Ovary (tissue), 7 donors: ENCODE measurements at regions not wholly inside any gene's neighbourhood (a gene's known extent, or its start where the extent isn't known, plus 50 kb on each side); places are given as distances from the start of the nearest gene placed in this dataset.

Experiments used
- DNase-seq, 5 donors: peaks; one replicate each; pipeline ENCODE4 v3.0.0-alpha.2; 2019 to 2020
- H3K27ac ChIP-seq, 2 donors: fragments of 200-600 bp; one replicate each; pipeline versions ENCODE4 v1.5.1 to v1.8.0; 2019 to 2022
- H3K27me3 ChIP-seq: fragments of 200-600 bp; one replicate; pipeline ENCODE4 v1.8.0; 2022
- H3K36me3 ChIP-seq: fragments of 200-600 bp; sonication (generic); one replicate; pipeline ENCODE4 v1.5.1; 2019
- H3K4me1 ChIP-seq: one replicate; pipeline ENCODE4 v1.8.1; 2013; ENCODE audit warnings: mild to moderate bottlenecking, moderate library complexity; ENCODE audit not compliant: insufficient read depth
- H3K4me3 ChIP-seq: fragments of 200-600 bp; sonication (generic); one replicate; pipeline ENCODE4 v1.5.1; 2017
- H3K9me3 ChIP-seq, 2 donors: fragments of 200-600 bp in 1 of 2; sonication (generic) in 1 of 2; one replicate each; pipeline versions ENCODE4 v1.5.1 to v1.8.1; 2013 to 2019; ENCODE audit warnings: mild to moderate bottlenecking in 1 of 2, moderate library complexity in 1 of 2
- EP300 ChIP-seq: sonication (generic); formaldehyde crosslinking; IDR thresholded peaks from one replicate; pipeline ENCODE4 v1.6.1; 2017; ENCODE audit warnings: antibody characterized with exemption
- POLR2A ChIP-seq: fragments of 450-650 bp; IDR thresholded peaks from one replicate; pipeline ENCODE4 v1.6.1; 2017; ENCODE audit warnings: antibody characterized with exemption, mild to moderate bottlenecking, moderate library complexity
- WGBS, 3 donors: extraction: QIAGEN DNeasy Blood & Tissue Kit in 1 of 3; methylation state at CpG; one replicate each; pipeline versions ENCODE4 v1.1.5 to v1.1.7; 2013 to 2017; 5-methylcytosine and 5-hydroxymethylcytosine counted together
- intact Hi-C, 4 donors: fragments of 100-400 bp; cut with DNase I; formaldehyde crosslinking; loops; one replicate each; pipeline versions ENCODE4 v1.11.0 to v1.15.1; 2022 to 2023
- TF ChIP-seq, protein P1 (sequence below), 3 donors: fragments of 450-650 bp in 2 of 3; fragments of 200-600 bp in 1 of 3; IDR thresholded peaks; one replicate each; pipeline versions ENCODE4 v1.5.1 to v1.8.0; 2016 to 2022; ENCODE audit warnings: antibody characterized with exemption in 3 of 3, mild to moderate bottlenecking in 1 of 3
- donor health status: DM: no; HTN: no; CAD: no; lungs with moderate emphysema.
- donor health status: DM: no; HTN: no; CAD: no.
- donor health status: Bipolar disorder and iron deficiency.
- donor health status: DM: no; HTN: no; CAD: no.
- donor health status: DM: yes; HTN: yes; CAD: no.

DNA sequence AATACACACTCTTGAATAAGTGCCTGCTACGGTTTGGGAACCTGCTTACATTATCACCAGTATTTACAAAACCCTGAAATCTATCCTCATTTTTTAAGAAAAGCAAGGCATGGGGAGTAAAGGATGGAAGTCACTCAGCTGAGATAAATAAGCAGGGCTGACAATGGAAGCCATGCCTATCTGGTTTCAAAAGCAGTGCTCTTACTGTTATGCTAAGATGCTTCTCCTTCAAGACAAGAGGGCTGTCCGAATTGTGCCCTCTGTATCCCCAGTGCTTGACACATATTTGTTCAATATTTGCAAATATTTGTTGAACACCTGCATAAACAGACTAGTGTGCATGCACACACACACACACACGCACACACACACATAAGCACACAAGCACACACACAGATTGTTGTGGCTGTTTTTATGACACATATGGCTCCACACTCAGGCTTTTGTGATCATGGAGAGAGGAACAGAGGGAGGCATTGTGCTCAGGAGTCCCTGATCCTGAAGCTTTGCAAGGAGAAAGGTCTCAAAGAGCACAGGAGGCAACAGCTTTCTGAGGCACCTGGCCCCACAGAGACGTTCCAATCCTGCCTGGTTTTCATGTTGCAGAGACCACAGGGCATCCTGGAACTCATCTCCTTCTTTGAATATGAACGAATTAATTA lies 401.6 kb upstream of the CDH11 start:
- DNase-seq, result no peak
- H3K36me3 ChIP-seq, result no peaks in the 10 kb centered on the region
- intact Hi-C loops, result no loop called here
- no peaks in the 10 kb centered on the region for H3K27me3 ChIP-seq
- no peaks in the 10 kb centered on the region for H3K9me3 ChIP-seq
- peaks cover 2% of the 10 kb centered on the region for H3K4me1 ChIP-seq
- no peak overlapping the region for H3K4me3 ChIP-seq
- TF ChIP-seq EP300 (no peak), POLR2A (no peak)
- TF ChIP-seq, protein P1, sequence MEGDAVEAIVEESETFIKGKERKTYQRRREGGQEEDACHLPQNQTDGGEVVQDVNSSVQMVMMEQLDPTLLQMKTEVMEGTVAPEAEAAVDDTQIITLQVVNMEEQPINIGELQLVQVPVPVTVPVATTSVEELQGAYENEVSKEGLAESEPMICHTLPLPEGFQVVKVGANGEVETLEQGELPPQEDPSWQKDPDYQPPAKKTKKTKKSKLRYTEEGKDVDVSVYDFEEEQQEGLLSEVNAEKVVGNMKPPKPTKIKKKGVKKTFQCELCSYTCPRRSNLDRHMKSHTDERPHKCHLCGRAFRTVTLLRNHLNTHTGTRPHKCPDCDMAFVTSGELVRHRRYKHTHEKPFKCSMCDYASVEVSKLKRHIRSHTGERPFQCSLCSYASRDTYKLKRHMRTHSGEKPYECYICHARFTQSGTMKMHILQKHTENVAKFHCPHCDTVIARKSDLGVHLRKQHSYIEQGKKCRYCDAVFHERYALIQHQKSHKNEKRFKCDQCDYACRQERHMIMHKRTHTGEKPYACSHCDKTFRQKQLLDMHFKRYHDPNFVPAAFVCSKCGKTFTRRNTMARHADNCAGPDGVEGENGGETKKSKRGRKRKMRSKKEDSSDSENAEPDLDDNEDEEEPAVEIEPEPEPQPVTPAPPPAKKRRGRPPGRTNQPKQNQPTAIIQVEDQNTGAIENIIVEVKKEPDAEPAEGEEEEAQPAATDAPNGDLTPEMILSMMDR (IDR thresholded peaks at IDR 0.05), result no peak
- WGBS, 3 donors, result 88 to 90% (median 89%) methylated on average over 5 of the region's 5 CpGs
- no peak overlapping the region for H3K27ac ChIP-seq

DNA sequence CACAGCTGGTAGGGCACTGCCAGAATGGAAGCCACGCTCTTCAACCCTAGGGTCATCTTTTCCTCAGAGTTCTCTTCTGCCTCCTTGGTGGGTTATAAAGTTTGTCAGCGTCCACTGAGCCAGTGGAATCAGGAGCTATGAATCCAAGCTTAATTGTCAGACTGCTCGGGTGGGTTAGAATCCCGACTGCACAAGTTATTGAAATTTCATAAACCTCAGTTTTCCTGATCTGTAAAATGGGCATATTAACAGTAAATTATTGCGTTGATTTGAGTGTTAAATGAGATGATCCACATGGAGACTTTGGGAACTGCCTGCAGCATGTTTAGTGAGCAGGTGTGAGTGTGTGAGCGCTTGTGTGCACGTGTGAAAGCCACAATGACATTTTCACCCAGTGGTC lies 400.5 kb upstream of the CDH11 start:
- no peaks in the 10 kb centered on the region for H3K9me3 ChIP-seq
- no peaks in the 10 kb centered on the region for H3K36me3 ChIP-seq
- DNase-seq, result no peak
- TF ChIP-seq EP300 (no peak), POLR2A (no peak)
- TF ChIP-seq, protein P1 (IDR thresholded peaks at IDR 0.05), result no peak
- peak overlapping the region in 1 of 2 donors; percentile 67 for H3K27ac ChIP-seq
- H3K4me1 ChIP-seq, result peaks cover 2% of the 10 kb centered on the region
- intact Hi-C loops, result no loop called here
- 90 to 92% (median 92%) methylated on average over 7 of the region's 7 CpGs for WGBS, 3 donors
- H3K27me3 ChIP-seq, result no peaks in the 10 kb centered on the region
- no peak overlapping the region for H3K4me3 ChIP-seq

DNA sequence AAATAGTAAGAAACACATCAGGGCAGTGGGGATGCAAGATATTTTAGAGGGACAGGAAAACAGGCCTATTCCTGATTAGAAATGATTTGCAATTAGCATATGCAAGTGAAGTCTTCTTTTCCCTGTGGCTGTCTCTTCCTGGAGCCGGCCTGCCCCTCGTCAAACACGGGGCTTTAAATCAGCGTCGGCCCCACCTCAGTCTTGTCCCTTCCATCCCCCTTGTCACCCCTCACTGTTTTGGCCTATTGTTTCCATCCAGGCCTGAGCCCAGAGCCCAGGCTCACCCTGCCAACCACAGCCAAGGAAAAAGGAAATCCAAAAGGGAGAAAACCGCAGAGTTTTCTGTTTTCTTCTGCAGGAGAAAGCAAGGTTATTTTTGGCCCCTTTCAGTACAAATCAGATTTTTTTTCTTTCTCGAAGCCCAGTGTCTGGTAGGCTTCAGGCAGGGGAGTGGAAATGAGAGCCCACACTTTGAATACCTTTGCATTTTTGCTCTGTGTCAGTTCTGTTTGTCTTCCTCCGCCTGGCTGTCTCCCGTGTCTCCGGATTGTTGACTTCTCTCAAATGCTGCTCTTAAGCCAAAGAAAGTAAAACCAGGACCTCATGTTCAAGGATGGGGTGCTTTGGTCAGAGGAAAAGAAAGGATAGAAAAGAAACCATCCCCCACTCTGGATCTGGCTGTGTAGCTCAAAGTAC lies 399.9 kb upstream of the CDH11 start:
- WGBS, 3 donors, result 10 to 14% (median 10%) methylated on average over 10 of the region's 10 CpGs
- H3K36me3 ChIP-seq, result no peaks in the 10 kb centered on the region
- peaks cover 2% of the 10 kb centered on the region for H3K4me1 ChIP-seq
- DNase-seq, result no peak
- intact Hi-C loops, result no loop called here
- peak overlapping the region in 1 of 2 donors; percentile 67 for H3K27ac ChIP-seq
- no peaks in the 10 kb centered on the region for H3K9me3 ChIP-seq
- H3K4me3 ChIP-seq, result no peak overlapping the region
- TF ChIP-seq POLR2A (no peak), EP300 (no peak)
- TF ChIP-seq, protein P1 (IDR thresholded peaks at IDR 0.05), result no peak
- no peaks in the 10 kb centered on the region for H3K27me3 ChIP-seq

DNA sequence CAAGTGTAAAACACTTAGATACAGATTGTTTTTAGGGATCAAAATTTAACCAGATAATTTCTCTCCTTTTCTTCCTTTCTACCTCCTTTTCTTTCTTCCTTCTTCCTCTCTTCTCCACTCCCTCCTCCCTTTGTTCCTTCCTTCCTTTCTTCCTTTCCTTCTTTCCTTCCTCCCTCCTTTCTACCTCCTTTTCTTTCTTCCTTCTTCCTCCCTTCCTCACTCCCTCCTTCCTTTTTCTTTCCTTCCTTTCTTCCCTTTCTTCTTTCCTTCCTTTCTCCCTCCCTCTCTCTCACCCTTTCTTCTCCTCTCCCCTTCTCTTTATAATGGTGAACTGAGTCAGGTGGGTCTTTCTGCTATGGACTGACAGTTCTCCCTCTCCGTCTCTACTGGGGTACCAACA lies 397.5 kb upstream of the CDH11 start:
- intact Hi-C loops, result no loop called here
- Histone ChIP-seq H3K36me3 (no peaks in the 10 kb centered on the region), H3K27ac (no peak overlapping the region), H3K4me1 (peaks cover 2% of the 10 kb centered on the region), H3K9me3 (no peaks in the 10 kb centered on the region), H3K27me3 (no peaks in the 10 kb centered on the region), H3K4me3 (no peak overlapping the region)
- no peak for DNase-seq
- TF ChIP-seq, protein P1 (IDR thresholded peaks at IDR 0.05), result no peak
- TF ChIP-seq EP300 (no peak), POLR2A (no peak)
- 77 to 100% (median 96%) methylated on average over 1 of the region's 1 CpG for WGBS, 3 donors
